PC-9 (cell line): ENCODE measurements at regions not wholly inside any gene's neighbourhood (a gene's known extent, or its start where the extent isn't known, plus 50 kb on each side); places are given as distances from the start of the nearest gene placed in this dataset.

ENCODE experiments used
- BruUV-seq: library from RNA; stranded (reverse); fragments of 400-500 nt; replicated peaks from 2 replicates; lab custom pipeline; 2021; lab: Mats Ljungman, UMichigan
- CTCF ChIA-PET: fragments of 300-600 bp; sonication (Branson Sonifier 250); formaldehyde crosslinking; loops from one replicate; lab custom pipeline; 2022; ENCODE audit warnings: antibody characterized with exemption; lab: Charles Lee
- POLR2A ChIA-PET: fragments of 300-600 bp; sonication (Branson Sonifier 250); formaldehyde crosslinking; loops from one replicate; lab custom pipeline; 2022; ENCODE audit warnings: antibody characterized with exemption; ENCODE audit not compliant: unreplicated experiment; lab: Charles Lee
- DNase-seq, 2 experiments: peaks; one replicate each; pipeline versions ENCODE4 v3.0.0 to v3.0.0-alpha.2; 2015 to 2022; ENCODE audit warnings: mixed read lengths in 1 of 2
- H2AFZ ChIP-seq: fragments of 200-600 bp; sonication (generic); 2 replicates; pipeline ENCODE4 v1.8.1; 2017; ENCODE audit warnings: antibody characterized with exemption
- H3F3A ChIP-seq: fragments of 200-600 bp; sonication (generic); 2 replicates; pipeline ENCODE4 v1.8.1; 2017; ENCODE audit warnings: antibody characterized with exemption, mild to moderate bottlenecking, low read depth; ENCODE audit not compliant: insufficient read depth
- H3K27ac ChIP-seq: fragments of 200-600 bp; sonication (generic); 2 replicates; pipeline ENCODE4 v1.6.1; 2016; ENCODE audit warnings: mixed run types
- H3K27me3 ChIP-seq: fragments of 200-600 bp; sonication (generic); 2 replicates; pipeline ENCODE4 v1.6.1; 2016; ENCODE audit warnings: low read depth, mixed run types; ENCODE audit not compliant: insufficient read depth
- H3K36me3 ChIP-seq: fragments of 200-600 bp; sonication (generic); 2 replicates; pipeline ENCODE4 v1.6.1; 2016; ENCODE audit warnings: low read depth, mixed run types
- H3K4me1 ChIP-seq: fragments of 200-600 bp; sonication (generic); replicated peaks from 2 replicates; pipeline ENCODE4 v1.6.1; 2016; ENCODE audit warnings: mixed run types; ENCODE audit not compliant: insufficient read depth
- H3K4me2 ChIP-seq: fragments of 200-600 bp; sonication (generic); 2 replicates; pipeline ENCODE4 v1.6.1; 2017; ENCODE audit warnings: mixed run types
- H3K4me3 ChIP-seq: fragments of 200-600 bp; sonication (generic); 2 replicates; pipeline ENCODE4 v1.6.1; 2016; ENCODE audit warnings: mixed run types
- H3K79me2 ChIP-seq: fragments of 200-600 bp; sonication (generic); 2 replicates; pipeline ENCODE4 v1.6.1; 2017; ENCODE audit warnings: low read depth, mixed run types
- H3K9me2 ChIP-seq: fragments of 200-600 bp; sonication (generic); 2 replicates; pipeline ENCODE4 v1.8.1; 2017; ENCODE audit warnings: mild to moderate bottlenecking; ENCODE audit not compliant: insufficient read depth
- H3K9me3 ChIP-seq: fragments of 200-600 bp; sonication (generic); 2 replicates; pipeline ENCODE4 v1.8.1; 2016; ENCODE audit warnings: low read depth; ENCODE audit not compliant: insufficient read depth
- H4K20me1 ChIP-seq: fragments of 200-600 bp; sonication (generic); 2 replicates; pipeline ENCODE4 v1.8.1; 2017; ENCODE audit not compliant: insufficient read depth
- CTCF ChIP-seq: fragments of 200-600 bp; sonication (generic); conservative IDR thresholded peaks from 2 replicates; pipeline ENCODE4 v1.6.1; 2017; ENCODE audit warnings: mixed run types, antibody characterized with exemption, mild to moderate bottlenecking, moderate library complexity
- EZH2 ChIP-seq: fragments of 200-600 bp; sonication (generic); IDR thresholded peaks from 2 replicates; pipeline ENCODE4 v1.8.0; 2017; ENCODE audit warnings: antibody characterized with exemption, low read depth
- intact Hi-C: fragments of 100-400 bp; cut with micrococcal nuclease; formaldehyde crosslinking; loops from one replicate; pipeline ENCODE4 v1.10.0; 2022; ENCODE audit not compliant: unreplicated experiment

GRCh38 chr19:56960959-56961543 lies 120.5 kb upstream of the PEG3 start:
- H2AFZ ChIP-seq = no peak overlapping the region
- no TSS peak for BruUV-seq
- no peak overlapping the region for H3K4me3 ChIP-seq
- no peaks in the 10 kb centered on the region for H3K9me3 ChIP-seq
- H3F3A ChIP-seq = no peaks in the 10 kb centered on the region
- no peaks in the 10 kb centered on the region for H3K36me3 ChIP-seq
- DNase-seq = no peak
- intact Hi-C loops = no loop called here
- POLR2A ChIA-PET = no interaction called here
- no peaks in the 10 kb centered on the region for H4K20me1 ChIP-seq
- no peak overlapping the region for H3K4me2 ChIP-seq
- H3K79me2 ChIP-seq = no peaks in the 10 kb centered on the region
- H3K27me3 ChIP-seq = peaks cover 70% of the 10 kb centered on the region
- H3K4me1 ChIP-seq = no peaks in the 10 kb centered on the region
- no peak overlapping the region for H3K27ac ChIP-seq
- H3K9me2 ChIP-seq = no peaks in the 10 kb centered on the region
- CTCF ChIA-PET = no interaction called here
- TF ChIP-seq EZH2 (no peak), CTCF (no peak)

- no peaks in the 10 kb centered on the region for H3F3A ChIP-seq
- no peaks in the 10 kb centered on the region for H3K4me1 ChIP-seq
- H3K9me3 ChIP-seq = no peaks in the 10 kb centered on the region
- DNase-seq = no peak
- intact Hi-C loops = no loop called here
- no peaks in the 10 kb centered on the region for H3K36me3 ChIP-seq
- H2AFZ ChIP-seq = no peak overlapping the region
- H3K4me2 ChIP-seq = no peak overlapping the region
- TF ChIP-seq EZH2 (no peak), CTCF (no peak)
- POLR2A ChIA-PET = no interaction called here
- peaks cover 78% of the 10 kb centered on the region for H3K27me3 ChIP-seq
- no peak overlapping the region for H3K27ac ChIP-seq
- no peaks in the 10 kb centered on the region for H4K20me1 ChIP-seq
- CTCF ChIA-PET = no interaction called here
- H3K4me3 ChIP-seq = no peak overlapping the region
- H3K9me2 ChIP-seq = no peaks in the 10 kb centered on the region
- H3K79me2 ChIP-seq = no peaks in the 10 kb centered on the region
- no TSS peak for BruUV-seq
These were observed 123.9 kb upstream of the PEG3 start for GRCh38 chr19:56964410-56964920.

- peaks cover 79% of the 10 kb centered on the region for H3K27me3 ChIP-seq
- H2AFZ ChIP-seq = no peak overlapping the region
- TF ChIP-seq CTCF (no peak), EZH2 (no peak)
- no peak for DNase-seq
- H3K4me3 ChIP-seq = no peak overlapping the region
- no peaks in the 10 kb centered on the region for H3K79me2 ChIP-seq
- BruUV-seq = no TSS peak
- H3K27ac ChIP-seq = no peak overlapping the region
- H3K4me1 ChIP-seq = no peaks in the 10 kb centered on the region
- H3K9me3 ChIP-seq = no peaks in the 10 kb centered on the region
- H4K20me1 ChIP-seq = no peaks in the 10 kb centered on the region
- intact Hi-C loops = no loop called here
- ChIA-PET CTCF (no interaction called here), POLR2A (no interaction called here)
- H3K4me2 ChIP-seq = no peak overlapping the region
- no peaks in the 10 kb centered on the region for H3F3A ChIP-seq
- H3K9me2 ChIP-seq = no peaks in the 10 kb centered on the region
- no peaks in the 10 kb centered on the region for H3K36me3 ChIP-seq
These were observed 125.7 kb upstream of the PEG3 start for GRCh38 chr19:56966225-56966696.
